ENCODE measurements at regions not wholly inside any gene's neighbourhood (a gene's known extent, or its start where the extent isn't known, plus 50 kb on each side); places are given as distances from the start of the nearest gene placed in this dataset.

- DNase-seq (ENCODE audit: low spot score) (no peak), FAIRE-seq (no peak)
These were observed 136.7 kb upstream of the CHST15 start for GRCh38 chr10:124229989-124230634.

GRCh38 chr10:124229201-124229988 is 136.0 kb upstream of the CHST15 start:
- DNase-seq (ENCODE audit: low spot score) = no peak
- FAIRE-seq = no peak

GRCh38 chr10:124228471-124228870 is 135.1 kb upstream of the CHST15 start:
- no peak for FAIRE-seq
- no peak for DNase-seq (ENCODE audit: low spot score)

GRCh38 chr10:124227988-124228387 is 134.6 kb upstream of the CHST15 start:
- DNase-seq (ENCODE audit: low spot score) (no peak), FAIRE-seq (no peak)

- DNase-seq (ENCODE audit: low spot score) = no peak
- FAIRE-seq = no peak
These were observed 133.9 kb upstream of the CHST15 start for GRCh38 chr10:124227055-124227975.

- no peak for DNase-seq (ENCODE audit: low spot score)
- FAIRE-seq = no peak
These were observed 133.1 kb upstream of the CHST15 start for GRCh38 chr10:124226271-124227054.

- FAIRE-seq (no peak), DNase-seq (ENCODE audit: low spot score) (no peak)
These were observed 132.3 kb upstream of the CHST15 start for GRCh38 chr10:124225467-124226270.

- DNase-seq (ENCODE audit: low spot score) = no peak
- FAIRE-seq = no peak
These were observed 131.7 kb upstream of the CHST15 start for GRCh38 chr10:124225029-124225466.

- FAIRE-seq (no peak), DNase-seq (ENCODE audit: low spot score) (no peak)
These were observed 131.1 kb upstream of the CHST15 start for GRCh38 chr10:124224331-124225028.

GRCh38 chr10:124223711-124224085 is 130.3 kb upstream of the CHST15 start:
- DNase-seq (ENCODE audit: low spot score) (no peak), FAIRE-seq (no peak)

GRCh38 chr10:124222988-124223710 is 129.8 kb upstream of the CHST15 start:
- FAIRE-seq = no peak
- no peak for DNase-seq (ENCODE audit: low spot score)

- DNase-seq (ENCODE audit: low spot score) (no peak), FAIRE-seq (no peak)
These were observed 129.1 kb upstream of the CHST15 start for GRCh38 chr10:124222318-124222987.

GRCh38 chr10:124221356-124222317 is 128.2 kb upstream of the CHST15 start:
- DNase-seq (ENCODE audit: low spot score) (peak; percentile 37), FAIRE-seq (no peak)

GRCh38 chr10:124220971-124221355 is 127.6 kb upstream of the CHST15 start:
- no peak for DNase-seq (ENCODE audit: low spot score)
- no peak for FAIRE-seq

GRCh38 chr10:124220547-124220946 is 127.1 kb upstream of the CHST15 start:
- DNase-seq (ENCODE audit: low spot score) (no peak), FAIRE-seq (no peak)

GRCh38 chr10:124219655-124220054 is 126.3 kb upstream of the CHST15 start:
- no peak for FAIRE-seq
- DNase-seq (ENCODE audit: low spot score) = no peak

GRCh38 chr10:124219062-124219461 is 125.7 kb upstream of the CHST15 start:
- FAIRE-seq (no peak), DNase-seq (ENCODE audit: low spot score) (no peak)

All from RCC 7860 (cell line).